SU-DHL-6 (cell line): ENCODE measurements at regions not wholly inside any gene's neighbourhood (a gene's known extent, or its start where the extent isn't known, plus 50 kb on each side); places are given as distances from the start of the nearest gene placed in this dataset.

Source experiments
- CTCF ChIP-seq: fragments of 200-600 bp; sonication (generic); IDR thresholded peaks from one replicate; pipeline ENCODE4 v1.5.1; 2017; ENCODE audit warnings: antibody characterized with exemption, mild to moderate bottlenecking, low read length, moderate library complexity; ENCODE audit not compliant: insufficient read depth, poor library complexity, severe bottlenecking
- EZH2phosphoT487 ChIP-seq: fragments of 200-600 bp; sonication (generic), shearing (Covaris generic); conservative IDR thresholded peaks from 2 replicates; pipeline ENCODE4 v1.6.1; 2018; ENCODE audit warnings: mild to moderate bottlenecking, antibody characterized with exemption, low read length, moderate library complexity, mixed read lengths

GRCh38 chr13:21909331-21909730 lies 238.5 kb downstream of the FGF9 start:
- TF ChIP-seq EZH2phosphoT487 = no peak
- no peak for TF ChIP-seq CTCF
